NCI-H1930 (cell line): ENCODE measurements at regions not wholly inside any gene's neighbourhood (a gene's known extent, or its start where the extent isn't known, plus 50 kb on each side); places are given as distances from the start of the nearest gene placed in this dataset.
A peak's percentile ranks its signal among the peaks of the same experiment; 100 is the strongest.

Source experiments
- DNase-seq, 2 experiments: peaks; one replicate each; lab custom pipeline; 2025; lab: John Stamatoyannopoulos, UW

- no peak for DNase-seq
Observed at GRCh38 chr5:26231316-26231715, 807.1 kb downstream of the CDH9 start.

GRCh38 chr5:26229848-26230247 is 808.5 kb downstream of the CDH9 start:
- DNase-seq, result no peak

- DNase-seq, result no peak
Observed at GRCh38 chr5:26227245-26227644, 811.1 kb downstream of the CDH9 start.

- DNase-seq, result no peak
Observed at GRCh38 chr5:26205121-26205520, 833.3 kb downstream of the CDH9 start.

GRCh38 chr5:26193626-26194025 is 844.8 kb downstream of the CDH9 start:
- no peak for DNase-seq

- no peak for DNase-seq
Observed at GRCh38 chr5:26192486-26192885, 845.9 kb downstream of the CDH9 start.

GRCh38 chr5:26181582-26181981 is 856.8 kb downstream of the CDH9 start:
- DNase-seq, result no peak

- no peak for DNase-seq
Observed at GRCh38 chr5:26148569-26149107, 889.7 kb downstream of the CDH9 start.

- no peak for DNase-seq
Observed at GRCh38 chr5:26143259-26143658, 895.1 kb downstream of the CDH9 start.

- peak in 1 of 2 experiments; percentile 11 for DNase-seq
Observed at GRCh38 chr5:26121338-26121737, 917.0 kb downstream of the CDH9 start.

- no peak for DNase-seq
Observed at GRCh38 chr5:26104175-26104574, 934.2 kb downstream of the CDH9 start.

- DNase-seq, result no peak
Observed at GRCh38 chr5:26060212-26060611, 978.2 kb downstream of the CDH9 start.

- DNase-seq, result no peak
Observed at GRCh38 chr5:26054594-26054993, 983.8 kb downstream of the CDH9 start.

- DNase-seq, result no peak
Observed at GRCh38 chr5:26034813-26035212, 1003.6 kb downstream of the CDH9 start.

GRCh38 chr5:26031481-26031880 is 1006.9 kb downstream of the CDH9 start:
- DNase-seq, result no peak

- no peak for DNase-seq
Observed at GRCh38 chr5:26026044-26026443, 1012.3 kb downstream of the CDH9 start.

GRCh38 chr5:26024774-26025173 is 1013.6 kb downstream of the CDH9 start:
- no peak for DNase-seq

- DNase-seq, result no peak
Observed at GRCh38 chr5:26023361-26023760, 1015.0 kb downstream of the CDH9 start.

GRCh38 chr5:26014206-26014605 is 1024.2 kb downstream of the CDH9 start:
- DNase-seq, result no peak

- DNase-seq, result no peak
Observed at GRCh38 chr5:26012078-26012477, 1026.3 kb downstream of the CDH9 start.

GRCh38 chr5:26009742-26010141 is 1028.6 kb downstream of the CDH9 start:
- DNase-seq, result no peak

- DNase-seq, result no peak
Observed at GRCh38 chr5:26003966-26004365, 1034.4 kb downstream of the CDH9 start.

- DNase-seq, result no peak
Observed at GRCh38 chr5:25995209-25995608, 1043.2 kb downstream of the CDH9 start.

- DNase-seq, result no peak
Observed at GRCh38 chr5:25993701-25994100, 1044.7 kb downstream of the CDH9 start.

- no peak for DNase-seq
Observed at GRCh38 chr5:25991639-25992038, 1046.7 kb downstream of the CDH9 start.
